Caki2 (cell line): ENCODE measurements at regions not wholly inside any gene's neighbourhood (a gene's known extent, or its start where the extent isn't known, plus 50 kb on each side); places are given as distances from the start of the nearest gene placed in this dataset.
A peak's percentile ranks its signal among the peaks of the same experiment; 100 is the strongest.

Experiments
- DNase-seq: peaks from one replicate; pipeline ENCODE4 v3.0.0-alpha.2; 2015; ENCODE audit warnings: low read depth
- in situ Hi-C: cut with HindIII; loops from 2 replicates; pipeline ENCODE4 v1.10.0; 2016; ENCODE audit warnings: low sequenced_read_pairs, low pct_unique_long_range_greater_than_20kb, mixed read lengths

DNA sequence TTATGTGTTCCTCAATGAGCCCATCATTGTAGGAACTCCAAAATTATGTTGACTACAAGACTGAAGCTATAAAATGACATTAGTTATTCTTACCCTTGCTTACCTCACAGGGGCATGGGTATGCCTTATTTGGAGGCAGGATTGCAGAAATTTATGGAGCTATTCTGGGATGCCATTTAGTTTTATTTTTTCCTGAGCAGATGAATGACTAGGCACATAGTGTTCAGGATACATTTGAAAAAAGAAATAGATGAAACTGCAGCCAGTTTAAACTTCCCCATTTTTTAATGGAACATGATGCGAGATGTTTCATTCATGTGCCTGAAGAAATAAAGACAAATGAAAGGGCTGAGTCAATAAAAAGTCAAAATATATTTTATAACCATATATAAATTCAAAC, 399.2 kb upstream of the JAG1 start:
- DNase-seq, result no peak
- in situ Hi-C loops, result no loop called here

DNA sequence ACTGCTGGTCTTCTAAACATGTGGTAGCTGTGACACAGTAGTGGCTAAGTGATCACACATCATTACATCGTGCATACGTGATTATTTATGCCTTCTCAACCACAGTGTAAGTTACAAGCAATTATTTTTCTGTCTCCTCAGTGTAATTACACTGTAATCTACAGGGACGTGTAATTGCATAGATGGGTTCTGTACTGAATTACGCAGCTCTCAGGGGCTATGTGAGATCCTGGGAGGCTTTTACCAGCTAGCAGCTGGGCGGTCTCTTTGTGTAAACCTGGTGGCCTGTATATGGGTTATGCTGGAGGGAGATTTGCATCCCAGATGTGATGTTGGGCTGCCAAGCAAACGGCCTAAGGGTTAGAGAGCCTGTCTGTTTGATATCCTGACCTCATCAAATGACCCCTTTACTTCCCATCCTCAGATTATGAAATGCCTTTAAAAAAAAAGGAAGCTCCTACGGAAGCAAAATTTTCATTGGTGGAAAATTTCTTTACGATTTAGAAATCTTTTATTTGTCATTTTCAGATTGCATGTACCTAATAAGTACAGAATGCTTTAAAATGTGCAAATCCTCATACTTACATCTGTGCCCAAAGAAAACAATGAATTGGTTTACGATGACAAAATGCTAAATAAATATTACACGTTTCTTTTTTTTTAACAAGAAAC, 402.8 kb upstream of the JAG1 start:
- in situ Hi-C loops, result no loop called here
- no peak for DNase-seq

- in situ Hi-C loops, result no loop called here
- no peak for DNase-seq
Measured at GRCh38 chr20:11077226-11077625, 403.4 kb upstream of the JAG1 start.

- in situ Hi-C loops, result no loop called here
- DNase-seq, result no peak
Measured at GRCh38 chr20:11080010-11080409, 406.2 kb upstream of the JAG1 start.

- in situ Hi-C loops, result no loop called here
- DNase-seq, result no peak
Measured at GRCh38 chr20:11080781-11081377, 407.1 kb upstream of the JAG1 start.

DNA sequence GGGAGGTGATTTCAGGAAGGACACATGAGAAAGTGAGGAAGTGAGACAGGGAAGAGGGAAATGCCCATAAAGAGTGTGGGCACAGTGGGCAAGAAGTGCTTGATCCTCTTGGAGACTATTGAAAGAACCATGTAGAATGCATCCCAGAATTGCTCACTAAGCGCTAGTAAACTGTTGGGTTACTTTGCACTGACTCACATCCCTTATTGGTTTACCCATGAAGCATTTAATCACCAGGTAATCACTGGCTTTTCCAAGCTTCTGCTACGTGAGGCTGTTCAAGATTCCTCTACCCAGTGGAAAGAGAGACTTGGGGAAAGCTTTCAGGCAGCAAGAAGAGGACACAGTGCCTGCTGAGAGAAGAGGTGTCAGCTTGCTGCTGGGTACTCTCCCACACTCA, 410.0 kb upstream of the JAG1 start:
- in situ Hi-C loops, result no loop called here
- no peak for DNase-seq

DNA sequence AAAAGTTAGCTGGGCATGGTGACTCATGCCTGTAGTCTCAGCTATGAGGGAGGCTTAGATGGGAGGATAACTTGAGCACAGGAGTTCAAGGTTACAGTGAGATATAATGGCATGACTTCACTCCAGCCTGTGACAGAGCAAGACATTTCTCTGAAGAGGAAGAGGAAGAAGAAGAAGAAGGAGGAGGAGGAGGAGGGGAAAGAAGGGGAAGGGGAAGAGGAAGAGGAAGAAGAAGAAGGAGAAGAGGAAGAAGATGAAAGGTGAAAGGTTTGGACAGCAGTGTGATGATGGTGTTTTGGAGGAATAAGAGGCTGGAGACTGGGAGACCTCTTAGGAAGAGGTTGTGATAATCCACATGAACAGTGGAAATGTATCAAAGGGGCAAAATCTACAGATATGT, 410.7 kb upstream of the JAG1 start:
- in situ Hi-C loops, result no loop called here
- no peak for DNase-seq

- DNase-seq, result no peak
- in situ Hi-C loops, result no loop called here
Measured at GRCh38 chr20:11086970-11087369, 413.2 kb upstream of the JAG1 start.

DNA sequence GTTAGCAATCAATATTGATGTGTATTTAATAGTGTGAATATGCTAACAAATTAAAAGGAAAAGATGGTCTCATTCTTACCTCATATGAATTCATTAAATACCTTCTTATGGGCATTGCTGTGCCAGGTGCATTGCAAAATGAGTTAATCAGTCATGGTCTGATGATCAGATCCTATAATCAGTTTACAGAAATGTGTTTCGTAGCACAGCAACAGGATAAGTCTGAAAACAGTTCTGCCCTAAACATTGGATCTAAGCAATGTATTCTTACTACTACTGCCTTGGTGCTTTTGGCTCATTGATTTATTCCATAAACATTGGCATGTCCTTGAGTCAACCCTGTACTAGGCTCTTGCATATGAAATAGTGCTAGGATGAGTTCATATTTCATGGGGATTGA, 417.0 kb upstream of the JAG1 start:
- in situ Hi-C loops, result no loop called here
- DNase-seq, result no peak

DNA sequence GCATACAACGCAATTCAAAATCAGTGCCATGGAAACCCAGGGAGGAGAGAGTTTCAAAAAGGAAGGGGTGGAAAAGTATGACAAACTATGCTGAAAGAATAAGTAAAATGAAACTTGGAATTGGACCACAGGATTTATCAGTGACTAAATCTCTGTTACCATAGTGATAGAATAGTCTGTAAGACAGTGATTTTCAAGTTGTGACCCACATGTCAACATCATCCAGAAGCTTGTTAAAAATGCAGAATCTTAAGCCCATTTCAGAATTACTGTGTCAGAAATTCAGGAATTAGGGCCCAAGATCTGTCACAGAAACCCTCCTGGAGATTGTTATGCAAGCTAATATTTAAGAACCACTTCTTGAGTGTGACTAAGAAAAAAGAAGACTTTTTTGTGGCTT, 417.7 kb upstream of the JAG1 start:
- in situ Hi-C loops, result no loop called here
- no peak for DNase-seq

GRCh38 chr20:11092151-11092550, 418.4 kb upstream of the JAG1 start:
- in situ Hi-C loops, result no loop called here
- no peak for DNase-seq

DNA sequence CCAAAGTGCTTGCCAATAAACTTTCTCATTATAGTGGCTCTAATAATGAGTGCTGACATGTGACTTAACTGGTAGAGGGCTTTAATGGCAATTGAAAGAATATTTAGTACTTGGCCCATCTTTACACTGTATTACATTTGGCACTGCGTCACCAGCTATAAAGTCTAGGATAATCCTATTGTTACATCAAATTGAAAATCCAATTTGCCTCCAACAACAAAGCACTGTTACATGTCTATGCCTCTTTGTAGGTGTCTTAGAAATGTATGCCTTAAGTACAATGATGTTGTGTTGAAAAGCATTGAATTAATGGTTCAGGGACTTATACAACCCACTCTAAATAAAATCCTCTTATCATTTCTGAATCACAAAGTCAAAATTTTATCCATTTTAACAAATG, 420.4 kb upstream of the JAG1 start:
- no peak for DNase-seq
- in situ Hi-C loops, result no loop called here

DNA sequence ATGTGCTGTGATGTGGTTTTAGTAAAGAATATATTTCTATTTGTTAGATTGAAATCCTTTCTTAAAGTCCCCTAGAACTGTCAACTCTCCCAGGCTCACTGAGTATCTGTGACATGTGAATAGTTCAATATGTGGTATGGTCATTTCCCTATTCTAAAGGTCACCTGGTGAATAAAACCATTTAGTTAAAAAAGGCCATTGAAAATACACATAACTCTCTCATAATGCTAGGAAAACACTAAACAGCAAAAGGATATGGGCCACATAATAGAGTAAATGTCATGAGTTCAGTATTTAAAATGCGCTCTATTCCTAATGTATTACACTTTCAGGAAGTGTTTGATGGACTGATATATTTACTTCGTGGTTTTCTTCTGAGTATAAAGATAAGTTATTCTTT, 420.9 kb upstream of the JAG1 start:
- DNase-seq, result no peak
- in situ Hi-C loops, result no loop called here

- in situ Hi-C loops, result no loop called here
- peak; percentile 19 for DNase-seq
Measured at GRCh38 chr20:11098888-11099287, 425.1 kb upstream of the JAG1 start.

DNA sequence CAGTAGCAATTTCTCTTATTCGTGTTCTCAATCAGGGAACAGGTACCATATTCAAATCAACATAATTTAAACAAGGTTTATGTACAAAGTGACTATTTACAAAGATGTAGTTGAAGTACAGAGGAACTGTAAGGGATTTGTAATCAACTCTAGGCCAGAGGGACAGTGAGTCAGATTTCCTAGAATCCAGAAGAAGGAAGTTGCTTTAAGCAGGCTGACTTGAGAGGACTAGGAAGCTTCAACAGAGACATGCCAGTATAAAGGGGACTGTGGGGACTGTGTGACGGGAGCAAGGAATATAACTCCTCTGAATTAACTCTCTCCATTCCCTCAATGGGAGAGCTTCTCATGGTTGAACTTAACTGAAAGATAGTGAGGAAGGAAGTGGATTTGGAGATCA, 427.4 kb upstream of the JAG1 start:
- in situ Hi-C loops, result no loop called here
- DNase-seq, result no peak

DNA sequence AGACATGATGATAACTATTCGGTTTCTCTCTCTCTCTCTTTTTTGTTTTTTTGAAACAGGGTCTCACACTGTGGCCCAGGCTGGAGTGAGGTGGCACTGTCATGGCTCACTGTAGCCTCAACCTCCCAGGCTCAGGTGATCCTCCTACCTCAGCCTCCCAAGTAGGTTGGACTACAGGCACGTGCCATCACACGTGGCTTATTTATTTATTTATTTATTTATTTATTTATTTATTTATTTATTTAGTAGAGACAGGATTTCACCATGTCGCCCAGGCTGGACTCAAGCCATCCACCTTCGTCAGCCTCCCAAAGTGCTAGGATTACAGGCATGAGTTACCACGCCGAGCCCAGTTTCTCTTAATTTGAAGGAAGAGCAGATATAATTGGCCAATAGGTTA, 427.9 kb upstream of the JAG1 start:
- no peak for DNase-seq
- in situ Hi-C loops, result no loop called here

GRCh38 chr20:11103866-11104265, 430.1 kb upstream of the JAG1 start:
- in situ Hi-C loops, result no loop called here

GRCh38 chr20:11108102-11108810, 434.5 kb upstream of the JAG1 start:
- no peak for DNase-seq
- in situ Hi-C loops, result no loop called here

More at GRCh38 chr20:11103866-11104265, 430.1 kb upstream of the JAG1 start:
- no peak for DNase-seq

GRCh38 chr20:11110535-11110934, 436.7 kb upstream of the JAG1 start:
- in situ Hi-C loops, result no loop called here
- no peak for DNase-seq

- in situ Hi-C loops, result no loop called here
- DNase-seq, result no peak
Measured at GRCh38 chr20:11111191-11111590, 437.4 kb upstream of the JAG1 start.
